ENCODE measurements at regions not wholly inside any gene's neighbourhood (a gene's known extent, or its start where the extent isn't known, plus 50 kb on each side); places are given as distances from the start of the nearest gene placed in this dataset.

DNA sequence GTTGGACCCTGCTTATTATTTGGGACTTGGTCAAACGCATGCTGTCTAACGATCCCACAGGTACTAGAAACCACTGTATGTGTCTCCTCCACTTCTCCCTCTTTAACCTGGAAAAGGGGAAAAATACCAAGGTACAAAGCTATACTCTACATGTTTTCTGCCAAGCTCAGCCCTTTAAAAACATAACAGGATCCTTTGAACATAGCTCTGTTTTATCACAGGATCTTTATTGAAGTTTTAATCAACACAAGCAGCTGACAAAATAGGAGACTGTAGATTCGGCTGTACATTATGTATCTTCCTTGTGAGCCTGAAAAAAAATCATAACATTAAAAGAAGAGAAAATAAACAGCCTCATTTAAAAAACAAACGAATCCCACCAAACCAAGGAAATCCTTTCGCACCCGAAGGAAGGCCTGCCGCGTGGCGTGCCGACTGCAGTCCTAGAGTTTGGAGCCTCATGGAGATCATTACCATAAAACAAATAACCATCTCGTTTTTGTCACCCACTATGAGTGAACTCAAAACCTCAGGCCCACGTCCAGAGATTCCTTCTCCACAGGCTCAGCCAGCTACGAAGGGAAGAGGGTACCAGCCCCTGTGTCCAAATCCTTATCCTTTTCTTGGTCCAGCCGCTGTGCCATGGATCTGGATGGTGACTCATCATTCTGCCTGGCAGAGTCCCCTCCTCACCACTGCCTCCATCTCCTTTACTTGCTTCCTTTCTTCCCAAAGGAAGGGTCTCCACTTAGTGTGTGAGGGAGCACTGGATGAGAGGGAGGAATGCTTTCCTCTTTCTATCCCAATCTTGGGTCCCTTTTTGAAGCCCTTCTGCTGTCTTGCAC is 651.1 kb downstream of the CCDC171 start:
- DNase-seq: no peak

GRCh38 chr9:16205455-16205854 is 652.6 kb downstream of the CCDC171 start:
- DNase-seq: no peak

DNA sequence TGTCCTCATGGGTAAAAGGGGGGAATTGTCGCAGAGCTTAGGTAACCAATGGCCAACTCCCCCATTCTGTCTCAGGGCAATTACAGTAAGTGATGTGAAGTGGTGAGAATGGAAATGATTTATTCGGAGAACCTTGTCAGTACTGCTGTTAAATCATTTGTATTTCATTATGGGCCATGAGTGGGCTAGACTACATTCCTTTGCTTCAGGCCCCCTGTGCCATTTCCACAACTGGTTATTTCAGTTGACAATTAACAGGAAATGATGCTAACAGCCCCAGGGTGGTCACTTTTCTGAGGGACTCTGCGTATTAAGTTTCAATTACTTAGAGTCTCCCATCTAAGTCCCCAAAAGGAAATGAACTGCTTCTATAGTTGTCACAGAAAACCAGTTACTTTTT is 653.7 kb downstream of the CCDC171 start:
- no peak for DNase-seq

GRCh38 chr9:16207161-16207560 is 654.3 kb downstream of the CCDC171 start:
- DNase-seq: no peak

- no peak for DNase-seq
Observed at GRCh38 chr9:16210440-16210839, 657.6 kb downstream of the CCDC171 start.

GRCh38 chr9:16211946-16212345 is 658.5 kb downstream of the BNC2 start:
- no peak for DNase-seq

DNA sequence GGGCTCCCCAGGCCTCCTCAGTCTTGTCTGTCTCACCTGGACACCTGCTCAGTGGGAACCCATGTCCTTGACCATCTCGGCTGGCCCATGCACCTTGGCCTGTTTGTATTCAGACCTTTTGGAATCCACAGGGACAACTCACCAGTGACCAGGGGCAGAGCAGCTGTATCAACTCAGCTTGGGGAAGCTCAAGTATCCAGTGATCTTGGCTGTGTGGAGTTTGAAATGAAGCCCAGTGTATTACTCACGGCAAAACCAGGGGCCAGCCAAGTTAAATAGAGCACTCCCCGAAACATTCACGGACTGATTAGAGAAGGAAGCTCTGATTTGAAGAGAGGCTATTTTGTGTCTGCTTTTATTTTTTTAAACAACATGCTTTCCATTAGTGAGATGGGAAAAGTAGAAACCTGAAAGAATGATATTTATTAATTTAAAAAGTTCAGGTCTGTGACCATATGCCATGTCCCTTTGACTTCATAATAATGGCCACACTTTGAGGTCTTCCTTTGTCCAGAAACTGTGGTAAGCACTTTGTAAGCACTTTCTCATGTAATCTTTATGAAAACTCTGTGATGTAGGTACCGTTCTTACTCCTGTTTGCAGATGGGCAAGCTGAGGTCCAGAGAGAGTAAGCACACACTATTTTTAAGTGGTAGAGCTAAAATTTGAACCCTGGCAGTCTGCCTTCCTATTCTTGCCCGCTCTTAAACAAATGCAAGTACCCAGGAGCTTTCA is 656.5 kb downstream of the BNC2 start:
- DNase-seq: no peak

DNA sequence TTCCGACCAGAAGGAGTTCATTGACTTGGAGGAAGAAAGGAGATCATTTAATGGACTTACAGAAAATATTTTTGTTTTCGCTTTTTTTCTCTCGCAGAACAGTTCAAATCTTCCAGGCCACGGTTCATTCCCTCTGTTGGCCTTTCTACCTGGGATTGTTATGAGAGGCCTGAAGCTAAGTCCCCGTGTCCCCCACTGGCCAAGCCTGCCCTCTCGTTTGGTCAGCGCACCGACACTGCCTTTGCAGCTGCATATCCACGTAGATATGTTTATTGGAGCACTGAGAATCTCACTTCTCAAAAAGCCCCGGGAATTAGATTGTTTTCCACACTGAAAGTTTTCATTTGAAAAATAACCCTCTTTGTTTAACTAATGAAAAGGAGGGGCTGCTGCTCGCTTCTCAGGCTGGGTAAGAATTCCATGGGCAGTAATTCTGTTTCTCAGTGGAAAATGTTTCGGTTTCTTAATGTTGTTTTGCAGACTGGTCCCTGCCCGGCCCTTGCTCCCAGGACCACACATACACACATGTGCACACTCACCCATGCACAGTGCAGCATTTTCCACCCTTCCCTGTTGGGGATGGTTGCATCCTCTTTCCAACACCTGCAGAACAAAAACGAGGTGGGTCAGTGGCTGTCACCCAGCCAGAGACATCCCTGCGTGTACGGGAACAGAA is 655.7 kb downstream of the BNC2 start:
- no peak for DNase-seq

DNA sequence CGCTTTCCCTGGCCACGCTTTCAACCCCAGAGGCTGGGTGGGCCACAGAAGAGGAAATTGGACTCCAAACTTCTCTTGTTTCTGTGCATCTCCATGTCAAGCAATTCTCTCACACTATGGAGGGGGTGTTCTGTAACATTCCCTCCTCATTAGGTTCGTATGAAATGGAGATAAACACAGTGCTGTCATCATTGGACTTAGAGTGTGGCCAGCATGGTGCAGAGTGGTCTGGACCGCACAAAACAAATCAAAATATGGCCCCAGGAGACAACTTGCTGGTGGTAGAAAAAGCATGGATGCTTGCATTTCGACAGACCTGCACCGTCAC is 655.2 kb downstream of the BNC2 start:
- no peak for DNase-seq

- DNase-seq: no peak
Observed at GRCh38 chr9:16217943-16218701, 652.3 kb downstream of the BNC2 start.

DNA sequence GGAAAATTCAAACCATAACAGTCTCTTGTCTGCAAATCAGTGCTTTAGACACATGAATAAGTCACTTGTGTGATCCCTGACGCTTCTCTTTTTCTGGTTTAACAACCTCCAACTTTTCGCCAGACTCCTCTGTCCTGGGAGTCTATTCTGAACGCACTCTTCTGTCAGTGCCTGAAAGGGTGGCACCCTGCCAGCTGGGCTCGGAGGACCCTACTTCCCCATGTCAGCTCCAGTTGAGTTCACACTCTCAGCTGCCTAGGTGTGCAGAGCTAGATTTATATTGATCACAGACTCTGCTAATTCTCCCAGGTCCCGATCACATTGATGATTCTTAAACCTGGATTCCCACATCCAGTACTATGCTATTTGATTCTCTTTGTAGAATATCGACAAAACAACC is 649.1 kb downstream of the BNC2 start:
- DNase-seq: no peak

DNA sequence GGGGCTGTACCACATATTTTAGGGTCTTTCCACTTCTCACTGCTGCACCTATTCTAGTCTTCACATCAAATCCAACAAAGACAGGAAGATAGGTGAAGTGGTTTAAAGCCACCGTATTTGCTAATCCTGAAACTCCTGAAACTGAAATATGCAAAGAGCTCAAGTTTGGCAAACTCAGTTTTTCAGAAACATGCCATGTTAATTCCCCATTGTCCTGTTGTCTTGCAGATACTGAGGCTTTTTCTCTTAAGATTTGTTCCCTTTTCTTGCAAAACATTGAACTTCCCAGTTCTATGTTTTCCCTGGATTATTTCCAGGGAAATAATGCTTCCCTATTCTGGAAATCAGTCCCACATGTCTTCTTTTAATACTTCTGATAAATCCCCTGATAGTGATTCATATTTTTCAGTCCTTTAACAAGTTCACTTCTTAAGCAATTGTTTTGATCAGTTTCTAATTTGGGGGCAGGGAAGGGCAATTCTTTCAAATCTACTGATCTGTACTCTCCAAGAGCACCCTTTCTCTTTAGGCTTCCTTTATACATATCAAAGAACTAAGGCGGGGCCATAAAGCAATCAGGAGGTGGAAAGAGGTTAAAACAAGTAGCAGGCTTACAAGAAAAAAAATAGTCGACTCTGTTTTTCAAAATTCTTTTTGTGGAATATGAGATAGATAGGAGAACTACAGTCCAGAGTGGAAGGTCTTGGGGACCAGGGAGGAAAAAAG is 648.5 kb downstream of the BNC2 start:
- DNase-seq: no peak

DNA sequence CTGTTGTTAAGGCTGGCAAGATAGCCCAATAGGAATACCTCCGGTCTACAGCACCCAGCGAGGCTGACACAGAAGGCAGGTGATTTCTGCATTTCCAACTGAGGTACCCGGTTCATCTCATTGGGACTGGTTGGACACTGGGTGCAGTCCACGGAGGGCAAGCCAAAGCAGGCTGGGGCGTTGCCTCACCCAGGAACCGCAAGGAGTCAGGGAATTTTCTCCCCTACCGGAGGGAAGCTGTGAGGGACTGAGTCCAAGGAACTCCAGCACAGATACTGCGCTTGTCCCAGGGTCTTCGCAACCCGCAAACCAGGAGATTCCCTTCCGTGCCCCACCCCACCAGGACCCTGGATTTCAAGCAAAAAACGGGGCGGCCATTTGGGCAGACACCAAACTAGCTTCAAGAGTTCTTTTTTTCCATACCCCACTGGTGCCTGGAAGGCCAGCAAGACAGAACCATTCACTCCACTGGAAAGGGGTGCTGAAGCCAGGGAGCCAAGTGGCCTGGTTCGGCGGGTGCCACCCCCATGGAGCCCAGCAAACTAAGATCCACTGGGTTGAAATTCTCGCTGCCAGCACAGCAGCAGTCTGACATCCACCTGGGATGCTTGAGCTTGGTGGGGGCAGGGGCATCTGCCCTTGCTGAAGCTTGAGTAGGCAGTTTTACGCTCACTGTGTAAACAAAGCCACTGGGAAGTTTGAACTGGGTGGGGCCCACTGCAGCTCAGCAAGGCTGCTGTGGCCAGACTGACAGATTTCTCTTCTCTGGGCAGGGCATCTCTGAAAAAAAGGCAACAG is 647.2 kb downstream of the BNC2 start:
- DNase-seq: no peak

- no peak for DNase-seq
Observed at GRCh38 chr9:16230731-16231130, 639.7 kb downstream of the BNC2 start.

- DNase-seq: no peak
Observed at GRCh38 chr9:16236311-16236710, 634.2 kb downstream of the BNC2 start.

DNA sequence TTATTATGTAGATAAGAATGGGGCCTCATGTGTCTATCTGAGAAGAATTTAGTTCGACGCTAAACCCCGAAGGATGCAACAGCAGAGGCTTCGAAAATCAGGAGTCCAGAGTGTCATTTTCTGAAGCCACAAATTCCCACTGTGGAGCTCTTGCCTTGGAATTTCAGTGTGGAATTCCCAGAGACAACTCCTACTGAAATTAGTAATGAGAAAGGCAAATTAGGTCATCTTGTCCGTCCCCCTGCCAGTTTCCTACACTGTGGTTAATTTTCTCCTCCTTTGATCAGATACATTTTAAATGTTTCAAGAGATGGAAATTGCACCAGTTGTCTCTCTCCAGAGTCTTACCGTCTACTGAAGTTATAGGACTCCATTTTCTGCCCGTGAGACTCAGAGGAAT is 633.6 kb downstream of the BNC2 start:
- no peak for DNase-seq

- no peak for DNase-seq
Observed at GRCh38 chr9:16238623-16239138, 631.8 kb downstream of the BNC2 start.

GRCh38 chr9:16241231-16241630 is 629.2 kb downstream of the BNC2 start:
- no peak for DNase-seq

DNA sequence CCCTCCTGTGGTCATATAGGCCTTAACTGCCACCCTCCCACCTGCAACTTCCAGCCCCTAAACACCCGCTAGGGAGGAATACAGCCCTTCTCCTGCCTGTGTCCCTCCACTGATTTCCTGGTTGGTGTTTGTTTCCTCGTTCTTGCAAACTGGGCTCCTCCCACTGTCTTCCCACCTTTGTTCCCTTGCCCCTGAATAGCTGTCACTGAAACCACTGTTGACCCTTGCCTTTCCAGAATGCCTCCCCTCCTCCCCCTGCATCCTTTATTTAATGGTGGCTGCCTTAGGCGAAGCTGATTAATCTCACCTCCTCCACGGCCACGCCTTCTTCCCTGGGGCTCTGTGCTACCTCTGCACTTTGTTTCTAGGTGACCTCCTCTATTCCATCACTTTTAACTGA is 626.7 kb downstream of the BNC2 start:
- DNase-seq: no peak

- no peak for DNase-seq
Observed at GRCh38 chr9:16245756-16246440, 624.6 kb downstream of the BNC2 start.

DNA sequence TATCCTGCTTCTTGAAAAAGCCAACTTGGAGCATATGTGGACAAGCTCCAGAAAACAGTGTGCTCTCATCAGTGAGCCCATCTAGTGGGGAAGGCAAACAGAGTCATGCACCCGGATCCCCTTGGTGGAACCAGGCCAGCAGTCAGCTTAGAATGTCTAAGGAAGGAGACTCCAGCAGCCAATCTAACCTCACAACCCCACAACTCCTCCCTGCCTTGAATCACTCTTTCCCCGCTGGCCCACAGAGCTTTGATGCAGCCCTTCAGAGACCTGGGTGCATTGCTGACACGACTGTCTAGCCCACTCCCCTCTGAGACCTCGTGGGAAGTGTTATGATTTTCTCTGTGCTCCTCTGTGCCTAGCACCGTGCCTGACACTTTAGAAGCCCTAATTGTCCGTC is 623.7 kb downstream of the BNC2 start:
- DNase-seq: no peak
